D721Med (cell line): ENCODE measurements at regions not wholly inside any gene's neighbourhood (a gene's known extent, or its start where the extent isn't known, plus 50 kb on each side); places are given as distances from the start of the nearest gene placed in this dataset.

Source experiments
- DNase-seq: peaks from one replicate; pipeline ENCODE4 v3.0.0; 2011; ENCODE audit warnings: low spot score; ENCODE audit not compliant: insufficient read length
- FAIRE-seq: peaks from 2 replicates; lab custom pipeline; 2011; peaks lifted over from hg19 to GRCh38; lab: Jason Lieb, UNC
- TF ChIP-seq, protein P1 (sequence below): IDR thresholded peaks from 2 replicates; pipeline ENCODE4 v1.5.1; 2012; ENCODE audit warnings: mild to moderate bottlenecking, control low read depth; ENCODE audit not compliant: insufficient read depth; ENCODE audit errors: missing control alignments

DNA sequence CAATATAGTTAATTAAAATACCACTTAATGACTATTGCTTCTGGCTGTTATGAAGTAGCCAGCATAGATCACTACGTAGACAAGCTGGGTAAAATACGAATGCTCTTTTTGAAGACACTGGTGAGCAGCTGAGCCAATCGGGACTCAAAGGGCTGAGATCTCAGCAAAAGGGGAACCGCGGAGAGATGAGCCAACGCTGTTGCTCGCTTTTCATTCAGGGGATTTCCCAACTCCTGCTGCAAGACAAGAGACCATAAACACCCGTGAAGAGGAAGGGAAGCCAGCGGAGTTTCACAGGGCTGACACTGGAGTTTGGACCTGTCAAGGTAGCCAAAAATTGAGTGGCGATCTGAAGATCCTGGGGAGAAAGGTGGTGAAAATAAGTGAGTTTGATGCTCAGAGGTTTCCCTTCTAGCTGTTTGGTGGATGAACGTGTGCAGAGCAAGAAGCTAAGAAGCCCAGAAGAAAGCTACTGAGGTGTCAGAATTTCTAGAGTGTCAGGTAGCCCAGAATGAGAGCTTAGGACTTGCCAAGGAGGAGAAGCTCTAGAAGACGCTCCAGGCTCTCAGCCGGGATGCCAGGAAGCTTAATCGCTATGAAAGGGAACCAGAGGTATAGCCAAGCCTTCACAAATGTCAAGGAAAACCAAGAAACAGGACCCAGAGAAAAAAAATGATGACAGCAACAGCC is 79.6 kb upstream of the RNU6ATAC start:
- FAIRE-seq (no peak), DNase-seq (no peak)
- TF ChIP-seq, protein P1, sequence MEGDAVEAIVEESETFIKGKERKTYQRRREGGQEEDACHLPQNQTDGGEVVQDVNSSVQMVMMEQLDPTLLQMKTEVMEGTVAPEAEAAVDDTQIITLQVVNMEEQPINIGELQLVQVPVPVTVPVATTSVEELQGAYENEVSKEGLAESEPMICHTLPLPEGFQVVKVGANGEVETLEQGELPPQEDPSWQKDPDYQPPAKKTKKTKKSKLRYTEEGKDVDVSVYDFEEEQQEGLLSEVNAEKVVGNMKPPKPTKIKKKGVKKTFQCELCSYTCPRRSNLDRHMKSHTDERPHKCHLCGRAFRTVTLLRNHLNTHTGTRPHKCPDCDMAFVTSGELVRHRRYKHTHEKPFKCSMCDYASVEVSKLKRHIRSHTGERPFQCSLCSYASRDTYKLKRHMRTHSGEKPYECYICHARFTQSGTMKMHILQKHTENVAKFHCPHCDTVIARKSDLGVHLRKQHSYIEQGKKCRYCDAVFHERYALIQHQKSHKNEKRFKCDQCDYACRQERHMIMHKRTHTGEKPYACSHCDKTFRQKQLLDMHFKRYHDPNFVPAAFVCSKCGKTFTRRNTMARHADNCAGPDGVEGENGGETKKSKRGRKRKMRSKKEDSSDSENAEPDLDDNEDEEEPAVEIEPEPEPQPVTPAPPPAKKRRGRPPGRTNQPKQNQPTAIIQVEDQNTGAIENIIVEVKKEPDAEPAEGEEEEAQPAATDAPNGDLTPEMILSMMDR, result no peak

DNA sequence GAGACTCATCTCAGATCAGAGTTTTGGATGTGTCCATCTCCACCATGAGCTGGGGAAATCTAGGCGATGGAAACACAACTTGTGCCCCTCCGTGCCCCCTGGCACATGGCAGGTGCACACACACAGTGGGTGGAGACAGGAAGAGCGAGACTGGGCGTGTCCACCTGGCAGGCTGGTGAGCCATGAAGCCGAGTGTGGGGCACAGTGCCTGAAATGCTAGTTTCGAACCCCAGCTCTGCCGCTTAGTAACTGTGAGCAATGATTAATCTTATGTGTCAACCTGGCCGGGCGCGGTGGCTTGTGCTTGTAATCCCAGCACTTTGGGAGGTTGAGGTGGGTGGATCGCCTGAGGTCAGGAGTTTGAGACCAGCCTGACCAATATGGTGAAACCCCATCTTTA is 80.8 kb upstream of the RNU6ATAC start:
- DNase-seq (no peak), FAIRE-seq (no peak)
- TF ChIP-seq, protein P1, result no peak

DNA sequence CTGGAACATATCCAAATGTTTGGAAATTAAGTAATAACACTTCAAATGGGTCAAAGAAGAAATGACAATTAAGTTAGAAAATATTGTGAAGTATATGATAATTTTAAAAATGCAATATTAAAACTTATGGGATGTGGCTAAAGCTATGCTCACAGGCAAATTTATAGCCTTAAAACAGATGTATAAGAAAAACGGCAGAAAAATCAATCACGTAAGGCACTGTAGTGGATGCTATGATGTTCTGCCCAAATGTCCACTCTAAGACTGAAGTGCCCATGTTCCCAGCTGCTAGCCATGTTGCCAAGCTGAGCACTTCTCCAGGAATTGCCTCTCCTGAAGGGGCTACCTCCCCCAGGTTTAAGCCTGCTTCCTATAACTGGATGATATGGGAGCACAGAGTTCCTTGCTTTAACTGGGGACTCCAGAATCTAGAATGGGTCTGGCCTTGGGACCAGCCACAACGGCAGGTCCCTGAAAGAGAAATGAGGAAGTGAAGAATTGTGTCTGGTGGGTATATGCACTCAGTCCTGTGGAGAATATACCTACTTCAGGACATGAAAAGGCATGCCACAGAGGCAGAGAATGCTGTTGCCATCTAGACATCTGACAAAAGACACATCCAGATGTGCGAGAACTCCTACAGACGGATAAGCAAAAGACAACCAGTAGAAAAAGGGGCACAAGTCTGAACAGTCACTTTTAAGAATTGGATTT is 78.2 kb upstream of the RXRA start:
- TF ChIP-seq, protein P1, result no peak
- DNase-seq, result no peak
- no peak for FAIRE-seq

DNA sequence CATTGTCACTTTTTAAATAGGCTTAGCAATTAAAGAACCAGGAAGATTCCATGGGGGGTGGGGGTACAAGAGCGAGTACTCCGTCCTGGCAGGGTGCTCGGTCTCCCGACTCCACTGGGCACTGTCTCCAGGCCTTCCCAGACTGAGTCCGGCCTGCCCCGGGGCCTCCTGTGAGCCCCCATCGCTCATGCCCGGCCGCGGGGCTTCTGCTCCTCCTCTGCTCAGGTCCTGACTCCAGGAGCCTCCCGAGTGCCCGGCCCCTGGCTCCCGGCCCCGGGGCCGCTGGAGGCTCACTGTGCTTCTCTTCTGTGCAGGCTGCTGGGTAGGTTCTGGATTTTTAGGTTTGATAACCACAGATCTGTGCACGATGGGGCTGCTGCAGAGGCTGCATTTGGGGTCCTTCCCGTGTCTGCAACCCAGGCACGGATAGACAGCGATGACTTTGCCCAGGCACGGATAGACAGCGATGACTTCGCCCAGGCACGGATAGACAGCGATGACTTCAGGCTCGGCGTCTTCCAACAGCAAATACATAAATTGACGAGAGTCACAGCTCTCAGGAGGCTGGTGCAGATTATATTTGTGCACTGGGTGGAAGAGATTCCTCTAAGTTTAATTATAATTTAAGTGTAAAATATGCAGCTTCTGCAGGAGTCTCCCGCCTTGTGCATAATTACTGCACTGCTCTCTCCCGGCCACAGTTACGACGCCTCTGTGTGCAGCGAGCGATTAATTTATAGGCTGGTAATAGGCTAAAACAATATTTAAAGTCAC is 74.8 kb upstream of the RXRA start:
- no peak for DNase-seq
- no peak for FAIRE-seq
- TF ChIP-seq, protein P1, result no peak

DNA sequence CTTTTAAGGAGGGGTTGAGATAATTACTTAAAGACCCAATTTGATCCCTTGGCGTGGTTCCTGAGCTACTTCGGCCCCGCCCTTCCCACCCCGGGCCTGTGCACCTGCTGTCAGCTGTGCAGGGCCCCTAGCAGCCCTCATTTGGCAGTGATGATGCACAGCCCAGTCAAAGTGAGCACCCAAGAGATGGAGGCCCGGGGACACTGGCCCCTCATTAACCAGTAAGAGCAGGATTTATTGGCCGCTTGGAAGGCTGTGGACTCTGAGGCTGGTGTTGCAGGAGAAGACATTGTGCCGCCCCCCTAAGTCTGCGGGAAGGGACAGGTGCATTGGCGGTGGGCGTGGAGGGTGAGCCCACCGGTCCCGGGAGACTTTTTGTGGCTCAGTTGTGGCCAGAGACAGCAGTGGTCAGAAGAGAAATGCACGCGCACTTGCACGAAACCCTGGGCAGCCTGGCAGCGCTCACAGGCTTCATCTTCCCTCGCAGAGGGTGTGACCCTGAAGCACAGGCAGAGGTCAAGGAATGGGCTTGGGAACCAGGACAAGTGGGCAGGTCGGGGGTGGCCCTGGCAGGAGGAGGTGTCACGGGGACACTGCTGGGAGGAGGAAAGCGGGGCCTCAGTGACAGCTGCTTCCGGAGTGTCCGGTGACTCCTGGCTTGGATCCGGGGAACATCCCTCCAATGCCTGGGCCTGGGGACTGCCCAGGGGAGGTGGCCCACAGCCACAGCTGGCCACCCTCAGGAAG is 74.0 kb upstream of the RXRA start:
- no peak for FAIRE-seq

DNA sequence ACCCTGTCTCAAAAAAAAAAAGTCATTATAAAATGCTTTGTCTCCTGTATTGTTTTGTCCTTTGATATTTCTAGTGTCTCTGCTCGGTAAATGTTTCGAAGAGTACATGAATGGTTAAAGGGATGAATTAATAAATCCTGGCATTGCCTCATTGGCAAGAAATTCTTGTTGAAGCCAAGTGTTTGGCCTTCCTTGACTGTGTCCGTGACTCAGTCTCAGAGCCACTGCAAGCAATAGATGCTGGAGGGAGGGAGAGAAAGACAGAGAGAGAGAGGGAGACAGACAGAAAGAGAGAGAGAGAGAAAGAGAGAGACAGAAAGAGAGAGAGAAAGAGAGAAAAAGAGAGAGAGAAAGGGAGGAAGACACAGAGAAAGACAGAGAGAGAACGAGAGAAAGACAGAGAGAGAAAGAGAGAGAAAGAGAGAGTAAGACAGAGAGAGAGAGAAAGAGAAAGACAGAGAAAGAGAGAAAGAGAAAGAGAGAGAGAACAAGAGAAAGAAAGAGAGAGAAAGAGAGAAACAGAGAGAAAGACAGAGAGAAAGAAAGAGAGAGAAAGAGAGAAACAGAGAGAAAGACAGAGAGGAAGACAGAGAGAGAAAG is 72.5 kb upstream of the RXRA start:
- FAIRE-seq, result no peak
- no peak for DNase-seq
- TF ChIP-seq, protein P1, result no peak

More for the DNA sequence above, 74.0 kb upstream of the RXRA start:
- no peak for DNase-seq
- TF ChIP-seq, protein P1, result no peak
